HepG2 (cell line): ENCODE measurements at regions not wholly inside any gene's neighbourhood (a gene's known extent, or its start where the extent isn't known, plus 50 kb on each side); places are given as distances from the start of the nearest gene placed in this dataset.

Experiments
- ATAC-seq: fragments of 200-7000 bp; cut with Tn5 transposase; 3 replicates; pipeline ENCODE4 v1.9.1; 2020; ENCODE audit warnings: mild to moderate bottlenecking, moderate library complexity
- BruUV-seq: library from RNA; stranded (reverse); fragments of 400-500 nt; replicated peaks from 2 replicates; lab custom pipeline; 2021; lab: Mats Ljungman, UMichigan
- CTCF ChIA-PET: fragments of 300-600 bp; formaldehyde crosslinking; extraction: SDS; loops from one replicate; lab custom pipeline; 2021; ENCODE audit warnings: low total read pairs, inconsistent platforms, low intra/inter-chr PET ratio; lab: Yijun Ruan, JAX
- POLR2A ChIA-PET: fragments of 350-600 bp; sonication (Branson Sonifier 250); formaldehyde crosslinking; loops from one replicate; lab custom pipeline; 2020; ENCODE audit warnings: antibody characterized with exemption, inconsistent platforms; lab: Yijun Ruan, JAX
- DNase-seq: peaks from one replicate; pipeline ENCODE4 v3.0.0-alpha.2; 2015; ENCODE audit warnings: low spot score
- FAIRE-seq: peaks from 3 replicates; lab custom pipeline; 2011; peaks lifted over from hg19 to GRCh38; lab: Jason Lieb, UNC
- H2AFZ ChIP-seq: one replicate; pipeline ENCODE4 v1.6.1; 2011; ENCODE audit warnings: low read length, inconsistent platforms
- H3K27ac ChIP-seq: fragments of 300-600 bp; 3 replicates; pipeline ENCODE4 v1.8.0; 2011; ENCODE audit warnings: mixed run types, mild to moderate bottlenecking, mixed read lengths, low read length, inconsistent platforms; ENCODE audit not compliant: insufficient read depth; ENCODE audit errors: extremely low read length
- H3K27me3 ChIP-seq, 2 experiments: fragments of 200-600 bp in 1 of 2; 2 replicates in 1 of 2; 3 replicates in 1 of 2; pipeline versions ENCODE4 v1.6.0 to v1.8.0; 2011; ENCODE audit warnings: low read length in 2 of 2, mild to moderate bottlenecking in 2 of 2, moderate library complexity in 2 of 2, inconsistent platforms in 1 of 2; ENCODE audit not compliant: insufficient read depth in 2 of 2, control insufficient read depth in 1 of 2
- H3K36me3 ChIP-seq, 2 experiments: fragments of 200-600 bp in 1 of 2; replicated peaks in 1 of 2; 2 replicates in 1 of 2; 3 replicates in 1 of 2; pipeline versions ENCODE4 v1.5.1 to v1.8.0; 2011; ENCODE audit warnings: low read length in 2 of 2, inconsistent platforms in 1 of 2; ENCODE audit not compliant: insufficient read depth in 2 of 2, control insufficient read depth in 1 of 2
- H3K4me1 ChIP-seq: 2 replicates; pipeline ENCODE4 v1.5.1; 2012; ENCODE audit warnings: low read length, inconsistent platforms; ENCODE audit not compliant: insufficient read depth
- H3K4me2 ChIP-seq: 2 replicates; pipeline ENCODE4 v1.6.0; 2011; ENCODE audit warnings: low read depth, low read length, inconsistent platforms
- H3K4me3 ChIP-seq, 3 experiments: fragments of 200-600 bp in 1 of 3; sonication (generic), shearing (Covaris generic) in 1 of 3; replicated peaks in 1 of 3; 2 replicates each; pipeline ENCODE4 v1.5.1; 2011 to 2016; ENCODE audit warnings: low read length in 3 of 3, inconsistent platforms in 2 of 3, low read depth in 2 of 3, mild to moderate bottlenecking in 2 of 3, control low read depth in 1 of 3, mixed read lengths in 1 of 3; ENCODE audit not compliant: insufficient read depth in 1 of 3
- H3K79me2 ChIP-seq: one replicate; pipeline ENCODE4 v1.6.1; 2011; ENCODE audit warnings: low read length, inconsistent platforms; ENCODE audit not compliant: insufficient read depth
- H3K9ac ChIP-seq: 2 replicates; pipeline ENCODE4 v1.6.0; 2011; ENCODE audit warnings: mild to moderate bottlenecking, low read depth, low read length, inconsistent platforms; ENCODE audit not compliant: insufficient read depth
- H3K9me3 ChIP-seq: 2 replicates; pipeline ENCODE4 v1.5.1; 2012; ENCODE audit warnings: mild to moderate bottlenecking, low read length
- H4K20me1 ChIP-seq: 2 replicates; pipeline ENCODE4 v1.6.0; 2011; ENCODE audit warnings: inconsistent platforms, mild to moderate bottlenecking, low read length, moderate library complexity; ENCODE audit not compliant: insufficient read depth
- ARNT ChIP-seq: fragments of 450-650 bp; IDR thresholded peaks from 2 replicates; pipeline ENCODE4 v1.6.1; 2017
- CBX2 ChIP-seq, 2 experiments: fragments of 200-600 bp in 1 of 2; sonication (generic); formaldehyde crosslinking in 1 of 2; IDR thresholded peaks; 2 replicates each; pipeline versions ENCODE4 v1.7.0 to v1.8.1; 2018 to 2022; ENCODE audit warnings: low read depth in 2 of 2, low read length in 1 of 2, mild to moderate bottlenecking in 1 of 2, missing genetic modification reagents in 1 of 2
- FOXA3 ChIP-seq: IDR thresholded peaks from 2 replicates; pipeline ENCODE4 v1.6.1; 2016; ENCODE audit warnings: missing genetic modification reagents, missing compliant biosample characterization
- JUND ChIP-seq: sonication (generic); formaldehyde crosslinking; IDR thresholded peaks from 2 replicates; pipeline ENCODE4 v1.8.0; 2022; ENCODE audit warnings: mild to moderate bottlenecking, missing genetic modification reagents
- MEIS2 ChIP-seq: sonication (generic); formaldehyde crosslinking; IDR thresholded peaks from 2 replicates; pipeline ENCODE4 v1.9.0; 2021; ENCODE audit warnings: mild to moderate bottlenecking, missing genetic modification reagents
- NPAS2 ChIP-seq: sonication (generic); formaldehyde crosslinking; IDR thresholded peaks from 2 replicates; pipeline ENCODE4 v1.8.0; 2022; ENCODE audit warnings: mild to moderate bottlenecking, missing genetic modification reagents, borderline replicate concordance
- NR2F6 ChIP-seq, 2 experiments: IDR thresholded peaks; 2 replicates each; pipeline ENCODE4 v1.6.1; 2016; ENCODE audit warnings: antibody characterized with exemption in 1 of 2, mild to moderate bottlenecking in 1 of 2
- ZNF10 ChIP-seq: sonication (generic); formaldehyde crosslinking; IDR thresholded peaks from 2 replicates; pipeline ENCODE4 v1.4.0; 2020; ENCODE audit warnings: mild to moderate bottlenecking, low read depth, missing genetic modification reagents, borderline replicate concordance
- ZNF761 ChIP-seq: sonication (generic); formaldehyde crosslinking; conservative IDR thresholded peaks from 2 replicates; pipeline ENCODE4 v1.4.0; 2020; ENCODE audit warnings: mild to moderate bottlenecking, missing genetic modification reagents
- WGBS: methylation state at CpG from one replicate; pipeline ENCODE4 v1.1.6; 2017; ENCODE audit warnings: low lambda C conversion rate; 5-methylcytosine and 5-hydroxymethylcytosine counted together
- in situ Hi-C: cut with HindIII; loops from 2 replicates; pipeline ENCODE4 v1.10.0; 2017; ENCODE audit warnings: low pct_unique_long_range_greater_than_20kb; ENCODE audit not compliant: extremely low pct_ligation_motif_present
- intact Hi-C: fragments of 100-400 bp; cut with micrococcal nuclease; formaldehyde crosslinking; loops from one replicate; pipeline ENCODE4 v1.10.0; 2022; ENCODE audit not compliant: unreplicated experiment
- TF ChIP-seq, protein P1 (sequence below): sonication (generic); formaldehyde crosslinking; IDR thresholded peaks from 2 replicates; pipeline ENCODE4 v1.8.0; 2022; ENCODE audit warnings: missing genetic modification reagents, mild to moderate bottlenecking, inconsistent platforms, borderline replicate concordance
- TF ChIP-seq, protein P2 (sequence below): sonication (generic); formaldehyde crosslinking; IDR thresholded peaks from 2 replicates; pipeline ENCODE4 v1.8.0; 2022; ENCODE audit warnings: missing genetic modification reagents, mild to moderate bottlenecking, moderate library complexity, borderline replicate concordance
- TF ChIP-seq, protein P3 (sequence below): sonication (generic); formaldehyde crosslinking; IDR thresholded peaks from 2 replicates; pipeline ENCODE4 v1.4.0; 2020; ENCODE audit warnings: missing genetic modification reagents, borderline replicate concordance
- TF ChIP-seq, protein P4 (sequence below): IDR thresholded peaks from 2 replicates; pipeline ENCODE4 v1.4.0; 2020; ENCODE audit warnings: mild to moderate bottlenecking, missing genetic modification reagents

DNA sequence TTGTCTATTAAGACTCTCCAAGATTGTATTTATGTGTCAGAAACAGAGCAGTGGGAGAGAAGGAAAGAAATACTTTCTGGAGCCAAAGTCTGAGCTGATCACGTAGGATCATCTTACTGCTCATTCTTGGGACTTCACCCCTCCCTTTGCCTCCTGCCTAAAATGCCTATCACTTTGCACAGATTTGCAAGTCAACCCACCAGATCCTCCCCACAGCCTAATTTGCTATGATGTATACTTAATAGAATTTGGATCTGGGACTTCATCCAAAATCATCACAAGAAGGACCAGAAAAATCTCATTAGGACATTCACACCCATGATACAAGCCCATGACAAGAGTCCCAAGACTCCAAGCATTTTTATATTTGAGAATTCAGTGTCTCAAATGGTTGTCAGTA lies 290.2 kb downstream of the FBXW7 start (continued):
- TF ChIP-seq, protein P1, sequence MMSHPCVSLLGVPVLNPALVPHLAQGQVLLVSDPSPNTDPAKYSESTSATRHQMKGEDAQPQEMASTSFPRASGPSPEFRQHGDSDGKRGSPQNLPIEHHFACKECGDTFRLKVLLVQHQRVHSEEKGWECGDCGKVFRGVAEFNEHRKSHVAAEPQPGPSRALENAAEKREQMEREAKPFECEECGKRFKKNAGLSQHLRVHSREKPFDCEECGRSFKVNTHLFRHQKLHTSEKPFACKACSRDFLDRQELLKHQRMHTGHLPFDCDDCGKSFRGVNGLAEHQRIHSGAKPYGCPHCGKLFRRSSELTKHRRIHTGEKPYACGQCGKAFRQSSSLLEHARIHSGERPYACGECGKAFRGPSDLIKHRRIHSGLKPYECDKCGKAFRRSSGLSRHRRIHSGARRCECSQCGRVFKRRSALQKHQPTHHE = no peak
- TF ChIP-seq NPAS2 (CRISPR knock-in tag) = no peak
- TF ChIP-seq, protein P2, sequence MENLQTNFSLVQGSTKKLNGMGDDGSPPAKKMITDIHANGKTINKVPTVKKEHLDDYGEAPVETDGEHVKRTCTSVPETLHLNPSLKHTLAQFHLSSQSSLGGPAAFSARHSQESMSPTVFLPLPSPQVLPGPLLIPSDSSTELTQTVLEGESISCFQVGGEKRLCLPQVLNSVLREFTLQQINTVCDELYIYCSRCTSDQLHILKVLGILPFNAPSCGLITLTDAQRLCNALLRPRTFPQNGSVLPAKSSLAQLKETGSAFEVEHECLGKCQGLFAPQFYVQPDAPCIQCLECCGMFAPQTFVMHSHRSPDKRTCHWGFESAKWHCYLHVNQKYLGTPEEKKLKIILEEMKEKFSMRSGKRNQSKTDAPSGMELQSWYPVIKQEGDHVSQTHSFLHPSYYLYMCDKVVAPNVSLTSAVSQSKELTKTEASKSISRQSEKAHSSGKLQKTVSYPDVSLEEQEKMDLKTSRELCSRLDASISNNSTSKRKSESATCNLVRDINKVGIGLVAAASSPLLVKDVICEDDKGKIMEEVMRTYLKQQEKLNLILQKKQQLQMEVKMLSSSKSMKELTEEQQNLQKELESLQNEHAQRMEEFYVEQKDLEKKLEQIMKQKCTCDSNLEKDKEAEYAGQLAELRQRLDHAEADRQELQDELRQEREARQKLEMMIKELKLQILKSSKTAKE (CRISPR knock-in tag) = no peak
- TF ChIP-seq NR2F6 (IDR thresholded peaks at IDR 0.05) = no peak
- no peak for TF ChIP-seq NR2F6 (CRISPR knock-in tag; IDR thresholded peaks at IDR 0.05)
- no peak for TF ChIP-seq CBX2 (IDR thresholded peaks at IDR 0.05; ENCODE audit: low read depth, low read length)
- no peak for TF ChIP-seq CBX2 (CRISPR knock-in tag; IDR thresholded peaks at IDR 0.05; ENCODE audit: low read depth)

DNA sequence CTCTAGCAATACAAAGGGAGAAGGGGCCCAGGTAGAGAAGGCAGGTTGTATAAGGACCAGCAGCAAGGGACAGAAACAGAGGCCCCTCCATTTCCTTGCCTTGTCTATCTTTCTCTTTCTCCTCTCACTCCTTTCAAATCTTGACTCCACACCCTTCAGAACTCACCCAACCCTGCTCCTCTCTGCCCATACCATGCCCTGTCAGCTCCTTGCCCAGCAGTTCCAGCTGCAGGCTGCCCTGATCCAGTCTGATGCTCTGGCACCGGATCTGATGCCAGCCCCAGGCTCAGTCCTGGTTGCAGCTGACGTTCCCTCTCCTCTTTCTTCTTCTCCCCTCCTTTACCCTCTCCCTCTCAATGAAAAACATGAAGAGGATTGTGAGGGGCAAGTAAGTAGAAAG lies 291.2 kb downstream of the FBXW7 start:
- no peak overlapping the region for H3K9ac ChIP-seq
- H3K4me3 ChIP-seq = no peak overlapping the region
- no peak for DNase-seq
- H3K9me3 ChIP-seq = no peaks in the 10 kb centered on the region
- no peak overlapping the region for H3K4me2 ChIP-seq
- no TSS peak for BruUV-seq
- H3K79me2 ChIP-seq = no peaks in the 10 kb centered on the region
- no peak for ATAC-seq
- no peaks in the 10 kb centered on the region for H3K4me1 ChIP-seq
- H4K20me1 ChIP-seq = no peaks in the 10 kb centered on the region
- no peak overlapping the region for H2AFZ ChIP-seq
- in situ Hi-C loops (no loop called here), intact Hi-C loops (no loop called here)
- peaks cover 0 to 26% of the 10 kb centered on the region in 2 experiments; a peak in 3 of 5 replicates for H3K27me3 ChIP-seq
- WGBS = 0% methylated on average over 2 of the region's 2 CpGs
- FAIRE-seq = no peak
- no peak overlapping the region for H3K27ac ChIP-seq
- ChIA-PET CTCF (no interaction called here), POLR2A (no interaction called here)
- H3K36me3 ChIP-seq = no peaks in the 10 kb centered on the region
- TF ChIP-seq ZNF761 (CRISPR knock-in tag) = no peak
- TF ChIP-seq, protein P3, sequence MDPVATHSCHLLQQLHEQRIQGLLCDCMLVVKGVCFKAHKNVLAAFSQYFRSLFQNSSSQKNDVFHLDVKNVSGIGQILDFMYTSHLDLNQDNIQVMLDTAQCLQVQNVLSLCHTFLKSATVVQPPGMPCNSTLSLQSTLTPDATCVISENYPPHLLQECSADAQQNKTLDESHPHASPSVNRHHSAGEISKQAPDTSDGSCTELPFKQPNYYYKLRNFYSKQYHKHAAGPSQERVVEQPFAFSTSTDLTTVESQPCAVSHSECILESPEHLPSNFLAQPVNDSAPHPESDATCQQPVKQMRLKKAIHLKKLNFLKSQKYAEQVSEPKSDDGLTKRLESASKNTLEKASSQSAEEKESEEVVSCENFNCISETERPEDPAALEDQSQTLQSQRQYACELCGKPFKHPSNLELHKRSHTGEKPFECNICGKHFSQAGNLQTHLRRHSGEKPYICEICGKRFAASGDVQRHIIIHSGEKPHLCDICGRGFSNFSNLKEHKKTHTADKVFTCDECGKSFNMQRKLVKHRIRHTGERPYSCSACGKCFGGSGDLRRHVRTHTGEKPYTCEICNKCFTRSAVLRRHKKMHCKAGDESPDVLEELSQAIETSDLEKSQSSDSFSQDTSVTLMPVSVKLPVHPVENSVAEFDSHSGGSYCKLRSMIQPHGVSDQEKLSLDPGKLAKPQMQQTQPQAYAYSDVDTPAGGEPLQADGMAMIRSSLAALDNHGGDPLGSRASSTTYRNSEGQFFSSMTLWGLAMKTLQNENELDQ (CRISPR knock-in tag) = no peak
- no peak for TF ChIP-seq ZNF10 (CRISPR knock-in tag)
- no peak for TF ChIP-seq JUND (CRISPR knock-in tag)
- TF ChIP-seq, protein P4, sequence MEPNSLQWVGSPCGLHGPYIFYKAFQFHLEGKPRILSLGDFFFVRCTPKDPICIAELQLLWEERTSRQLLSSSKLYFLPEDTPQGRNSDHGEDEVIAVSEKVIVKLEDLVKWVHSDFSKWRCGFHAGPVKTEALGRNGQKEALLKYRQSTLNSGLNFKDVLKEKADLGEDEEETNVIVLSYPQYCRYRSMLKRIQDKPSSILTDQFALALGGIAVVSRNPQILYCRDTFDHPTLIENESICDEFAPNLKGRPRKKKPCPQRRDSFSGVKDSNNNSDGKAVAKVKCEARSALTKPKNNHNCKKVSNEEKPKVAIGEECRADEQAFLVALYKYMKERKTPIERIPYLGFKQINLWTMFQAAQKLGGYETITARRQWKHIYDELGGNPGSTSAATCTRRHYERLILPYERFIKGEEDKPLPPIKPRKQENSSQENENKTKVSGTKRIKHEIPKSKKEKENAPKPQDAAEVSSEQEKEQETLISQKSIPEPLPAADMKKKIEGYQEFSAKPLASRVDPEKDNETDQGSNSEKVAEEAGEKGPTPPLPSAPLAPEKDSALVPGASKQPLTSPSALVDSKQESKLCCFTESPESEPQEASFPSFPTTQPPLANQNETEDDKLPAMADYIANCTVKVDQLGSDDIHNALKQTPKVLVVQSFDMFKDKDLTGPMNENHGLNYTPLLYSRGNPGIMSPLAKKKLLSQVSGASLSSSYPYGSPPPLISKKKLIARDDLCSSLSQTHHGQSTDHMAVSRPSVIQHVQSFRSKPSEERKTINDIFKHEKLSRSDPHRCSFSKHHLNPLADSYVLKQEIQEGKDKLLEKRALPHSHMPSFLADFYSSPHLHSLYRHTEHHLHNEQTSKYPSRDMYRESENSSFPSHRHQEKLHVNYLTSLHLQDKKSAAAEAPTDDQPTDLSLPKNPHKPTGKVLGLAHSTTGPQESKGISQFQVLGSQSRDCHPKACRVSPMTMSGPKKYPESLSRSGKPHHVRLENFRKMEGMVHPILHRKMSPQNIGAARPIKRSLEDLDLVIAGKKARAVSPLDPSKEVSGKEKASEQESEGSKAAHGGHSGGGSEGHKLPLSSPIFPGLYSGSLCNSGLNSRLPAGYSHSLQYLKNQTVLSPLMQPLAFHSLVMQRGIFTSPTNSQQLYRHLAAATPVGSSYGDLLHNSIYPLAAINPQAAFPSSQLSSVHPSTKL (CRISPR knock-in tag) = no peak
- no peak for TF ChIP-seq MEIS2 (CRISPR knock-in tag)
- no peak for TF ChIP-seq ARNT
- TF ChIP-seq FOXA3 = no peak
